GM12892 (cell line): ENCODE measurements at regions not wholly inside any gene's neighbourhood (a gene's known extent, or its start where the extent isn't known, plus 50 kb on each side); places are given as distances from the start of the nearest gene placed in this dataset.

Source experiments
- POLR2A ChIP-seq: IDR thresholded peaks from 2 replicates; pipeline ENCODE4 v1.6.1; 2011; ENCODE audit warnings: low read depth, low read length, control low read depth
- POLR2AphosphoS5 ChIP-seq: IDR thresholded peaks from 2 replicates; pipeline ENCODE4 v1.6.1; 2011; ENCODE audit warnings: low read depth, low read length, control low read depth

GRCh38 chr3:28667646-28668621 lies 319.3 kb upstream of the AZI2 start:
- TF ChIP-seq POLR2A (no peak), POLR2AphosphoS5 (no peak)
